ENCODE measurements at regions not wholly inside any gene's neighbourhood (a gene's known extent, or its start where the extent isn't known, plus 50 kb on each side); places are given as distances from the start of the nearest gene placed in this dataset.

DNA sequence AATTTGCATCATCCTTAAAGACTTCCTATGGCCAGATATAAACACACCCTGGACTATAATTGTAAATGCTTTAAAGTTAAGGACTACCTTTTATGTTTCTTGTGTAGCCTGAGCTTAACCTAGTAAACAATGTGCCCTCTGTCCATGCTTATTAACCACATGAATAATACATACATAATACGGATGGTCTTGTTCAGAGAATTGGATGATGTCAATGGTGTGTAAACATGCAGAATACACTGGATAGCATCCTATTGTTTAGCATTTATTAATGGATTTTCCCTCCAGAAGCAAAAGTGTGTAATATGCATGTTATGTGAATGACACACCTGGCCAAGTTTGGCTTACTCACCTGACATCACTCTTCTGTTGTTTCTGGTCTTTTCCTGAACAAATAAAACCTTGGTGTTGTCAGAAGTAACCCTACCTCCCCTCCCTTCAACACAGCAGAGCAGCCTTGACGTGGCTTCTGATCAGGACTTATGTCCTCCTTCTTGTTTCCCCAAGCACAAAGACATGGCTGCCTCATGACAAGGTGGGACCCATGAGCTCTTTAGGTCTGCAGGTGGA is 517.9 kb downstream of the MTRR start:
- DNase-seq (ENCODE audit: low read depth in 2 of 2): no peak

- DNase-seq (ENCODE audit: low read depth in 2 of 2): no peak
Observed at GRCh38 chr5:8391911-8392310, 523.0 kb downstream of the MTRR start.

- DNase-seq (ENCODE audit: low read depth in 2 of 2): no peak
Observed at GRCh38 chr5:8393240-8393639, 524.3 kb downstream of the MTRR start.

DNA sequence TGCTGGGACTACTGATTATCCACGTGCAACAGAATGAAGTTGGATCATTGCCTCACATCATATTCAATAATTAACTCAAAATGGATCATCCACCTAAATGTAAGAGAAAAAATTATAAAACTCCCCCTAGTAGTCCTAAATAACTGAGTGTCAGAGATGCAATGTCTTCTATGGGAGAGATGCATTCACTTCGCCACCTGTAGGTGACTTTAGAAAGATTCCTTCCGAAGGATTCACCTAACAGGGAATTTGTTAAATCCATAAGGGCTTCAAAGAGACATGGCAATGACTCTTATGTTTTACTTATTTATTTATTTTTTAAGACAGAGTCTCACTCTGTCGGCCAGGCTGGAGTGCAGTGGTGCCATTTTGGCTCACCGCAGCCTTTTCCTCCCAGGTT is 526.0 kb downstream of the MTRR start:
- DNase-seq (ENCODE audit: low read depth in 2 of 2): no peak

DNA sequence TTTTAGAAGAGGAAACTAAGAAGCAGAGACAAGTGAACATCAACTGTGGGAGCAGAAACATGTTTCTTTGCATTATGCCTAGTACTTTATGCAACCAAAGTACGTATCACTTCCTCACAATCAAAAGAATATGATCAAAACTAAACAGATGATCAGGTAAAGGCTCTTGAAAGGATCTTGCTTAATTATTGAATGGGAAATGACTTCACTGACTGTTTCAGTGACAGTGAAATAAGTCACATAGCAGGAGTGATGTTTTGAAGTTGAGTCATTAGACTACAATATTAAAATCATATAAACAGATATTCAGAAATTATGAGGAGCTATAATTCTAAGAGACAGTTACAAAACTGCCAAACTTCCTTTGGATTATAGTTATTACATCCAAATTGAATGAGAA is 527.3 kb downstream of the MTRR start:
- DNase-seq (ENCODE audit: low read depth in 2 of 2): no peak

GRCh38 chr5:8396756-8397155 is 527.8 kb downstream of the MTRR start:
- DNase-seq (ENCODE audit: low read depth in 2 of 2): no peak

DNA sequence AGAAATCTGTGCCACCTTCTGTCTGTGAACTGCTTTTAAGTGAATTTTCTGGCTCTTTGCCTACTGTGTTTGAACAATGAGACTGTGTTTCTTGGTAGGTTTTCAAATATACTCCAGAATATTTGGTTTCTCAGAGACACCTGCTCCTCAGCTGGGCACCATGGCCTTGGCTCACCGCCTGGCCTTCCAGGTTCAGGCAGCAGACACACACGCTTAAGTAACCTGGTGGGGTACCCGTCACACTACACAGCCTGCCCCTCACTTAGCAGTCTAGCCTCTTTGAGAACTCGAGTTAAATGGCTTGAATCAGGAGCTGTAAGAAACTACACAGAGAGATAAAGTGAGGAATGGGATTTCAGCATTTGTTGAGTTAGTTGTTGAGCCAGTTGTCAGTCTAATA is 530.5 kb downstream of the MTRR start:
- no peak for DNase-seq (ENCODE audit: low read depth in 2 of 2)

GRCh38 chr5:8408258-8408657 is 539.3 kb downstream of the MTRR start:
- DNase-seq (ENCODE audit: low read depth in 2 of 2): no peak

GRCh38 chr5:8410618-8411017 is 541.7 kb downstream of the MTRR start:
- DNase-seq (ENCODE audit: low read depth in 2 of 2): no peak

- DNase-seq (ENCODE audit: low read depth in 2 of 2): no peak
Observed at GRCh38 chr5:8413975-8414374, 545.0 kb downstream of the MTRR start.

DNA sequence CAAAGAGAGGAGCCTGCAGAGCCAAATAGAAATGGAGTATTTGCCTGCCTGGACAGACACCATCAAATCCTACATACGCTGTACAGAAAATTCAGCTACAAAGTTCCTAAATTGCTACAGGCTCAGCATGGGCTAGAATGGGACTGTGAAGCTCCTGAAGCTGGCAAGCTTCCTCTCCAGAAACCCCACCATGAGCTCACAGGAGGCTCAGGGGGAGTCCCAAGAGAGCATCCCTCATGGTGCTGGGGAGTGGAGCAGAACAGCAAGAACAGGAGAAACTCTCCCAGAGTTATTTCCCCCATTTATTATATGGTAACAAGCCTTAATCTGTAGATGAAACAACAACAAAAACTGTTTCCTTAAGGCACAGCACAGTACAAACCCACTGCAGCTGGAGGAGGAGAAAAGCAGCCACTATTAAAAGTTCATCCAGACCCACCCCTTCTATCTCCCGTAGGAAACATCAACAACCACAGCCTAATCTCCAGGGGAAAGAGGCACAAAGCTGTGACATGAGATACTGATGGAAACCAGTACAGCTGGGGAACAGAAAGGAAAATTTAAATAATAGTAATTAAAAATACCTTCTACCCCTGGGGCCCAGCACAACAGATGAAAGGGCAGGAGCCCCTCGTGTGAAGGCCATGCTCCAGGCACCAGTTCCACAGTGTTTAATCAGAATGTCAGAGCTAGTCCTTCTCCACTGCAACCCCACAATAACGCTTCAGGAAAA is 548.5 kb downstream of the MTRR start:
- no peak for DNase-seq (ENCODE audit: low read depth in 2 of 2)

- no peak for DNase-seq (ENCODE audit: low read depth in 2 of 2)
Observed at GRCh38 chr5:8418049-8418426, 549.1 kb downstream of the MTRR start.

DNA sequence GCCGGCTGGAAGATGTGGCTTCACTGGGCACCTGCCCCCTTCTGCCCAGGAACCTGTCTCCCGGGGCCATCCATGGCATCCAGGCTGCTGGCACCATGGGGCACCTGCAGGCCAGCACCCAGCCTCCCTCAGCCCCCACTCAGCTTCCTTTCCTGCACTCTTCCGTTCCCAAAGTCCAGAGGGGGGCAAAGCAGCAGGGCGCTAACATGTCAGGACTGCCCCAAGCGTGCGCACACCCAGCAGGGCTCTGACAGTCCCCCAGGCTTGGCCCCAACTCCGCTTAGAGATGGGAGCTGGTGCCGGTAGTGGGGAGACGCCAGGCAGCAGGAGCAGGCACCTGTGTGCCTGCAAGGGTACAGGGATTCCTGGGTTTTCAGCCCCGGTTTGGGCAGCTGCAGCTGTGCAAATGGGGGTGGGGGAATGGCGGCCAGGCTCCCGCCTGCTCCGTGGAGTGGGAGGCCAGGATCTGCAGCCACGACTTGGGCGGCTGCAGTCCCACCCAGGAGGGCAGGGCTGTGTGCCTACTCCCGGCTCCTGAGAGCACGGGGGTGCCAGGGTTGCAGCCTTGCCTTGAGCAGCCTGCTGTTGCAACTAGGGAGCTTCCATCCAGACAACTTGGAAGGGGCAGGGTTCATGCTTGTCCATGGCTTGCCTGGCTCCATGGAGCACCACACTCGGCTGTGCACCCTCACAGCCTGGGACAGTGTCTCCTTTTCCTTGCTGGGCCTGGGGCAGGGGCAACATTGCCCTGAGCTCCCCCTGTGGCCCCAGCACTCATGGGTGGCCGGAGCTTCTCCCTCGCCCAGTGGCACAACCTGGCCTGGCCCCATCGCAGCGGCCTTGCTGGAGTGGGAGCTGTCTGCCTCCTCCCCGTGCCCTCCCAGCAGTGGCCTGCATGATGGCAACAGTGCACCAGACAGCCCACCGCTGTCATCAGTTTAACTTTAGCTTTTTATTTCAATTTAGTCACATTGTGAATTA is 561.1 kb downstream of the MTRR start:
- DNase-seq (ENCODE audit: low read depth in 2 of 2): no peak

- DNase-seq (ENCODE audit: low read depth in 2 of 2): no peak
Observed at GRCh38 chr5:8434501-8434900, 565.6 kb downstream of the MTRR start.

GRCh38 chr5:8436924-8437323 is 568.0 kb downstream of the MTRR start:
- no peak for DNase-seq (ENCODE audit: low read depth in 2 of 2)

GRCh38 chr5:8445139-8445538 is 576.2 kb downstream of the MTRR start:
- no peak for DNase-seq (ENCODE audit: low read depth in 2 of 2)

- no peak for DNase-seq (ENCODE audit: low read depth in 2 of 2)
Observed at GRCh38 chr5:8446179-8446578, 577.2 kb downstream of the MTRR start.

DNA sequence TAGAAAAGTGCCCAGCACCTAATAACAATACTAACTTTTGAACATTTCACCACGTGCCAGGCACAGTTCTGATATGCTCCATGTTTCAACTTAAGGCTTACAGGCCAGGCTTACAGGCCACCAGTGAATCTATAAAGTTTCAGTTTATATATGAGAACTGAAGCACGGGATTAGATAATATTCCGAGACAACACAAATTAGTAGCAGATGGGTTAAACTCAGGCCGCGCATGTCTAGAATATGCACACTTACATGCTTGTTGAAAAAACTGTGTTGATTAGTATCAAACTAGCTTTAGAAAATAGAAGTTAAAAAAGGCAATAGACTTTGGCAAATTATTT is 587.9 kb downstream of the MTRR start:
- no peak for DNase-seq (ENCODE audit: low read depth in 2 of 2)

- DNase-seq (ENCODE audit: low read depth in 2 of 2): peak; percentile 77 to 82
Observed at GRCh38 chr5:8457187-8458037, 588.5 kb downstream of the MTRR start.

- DNase-seq (ENCODE audit: low read depth in 2 of 2): no peak
Observed at GRCh38 chr5:8458038-8458383, 589.1 kb downstream of the MTRR start.

GRCh38 chr5:8461543-8461942 is 592.6 kb downstream of the MTRR start:
- no peak for DNase-seq (ENCODE audit: low read depth in 2 of 2)

GRCh38 chr5:8462565-8462964 is 593.6 kb downstream of the MTRR start:
- no peak for DNase-seq (ENCODE audit: low read depth in 2 of 2)
